ENCODE measurements at regions not wholly inside any gene's neighbourhood (a gene's known extent, or its start where the extent isn't known, plus 50 kb on each side); places are given as distances from the start of the nearest gene placed in this dataset.
A peak's percentile ranks its signal among the peaks of the same experiment; 100 is the strongest.

DNA sequence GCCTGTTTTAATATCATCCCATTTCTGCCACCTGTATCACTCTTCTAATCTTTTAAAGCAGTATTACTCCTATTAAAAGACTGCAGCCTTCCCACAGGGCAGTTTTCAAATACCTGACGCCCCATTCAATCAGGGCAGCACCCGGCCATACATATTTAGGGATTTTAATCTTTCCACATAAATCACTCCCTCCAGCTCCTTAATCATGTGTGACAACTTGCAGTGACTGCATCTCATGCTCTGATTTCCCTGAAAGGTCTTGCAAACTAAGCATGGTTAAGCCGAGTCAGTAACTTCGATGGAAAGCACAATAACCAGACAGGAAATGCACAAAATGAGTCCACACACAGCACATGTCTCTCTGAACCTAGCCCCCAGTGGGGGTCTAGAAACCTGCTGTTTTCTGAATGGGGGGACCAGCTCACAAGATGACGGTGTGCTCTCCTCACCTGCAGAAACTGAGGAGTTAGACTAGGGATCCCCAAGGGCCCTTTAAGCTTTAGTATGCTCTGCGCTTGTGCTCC, 116.9 kb upstream of the CREB1 start:
- ATAC-seq (no peak), DNase-seq (ENCODE audit: extremely low read depth in 1 of 4, low spot score in 3 of 4) (no peak), FAIRE-seq (no peak)
- ChIA-PET CTCF (ENCODE audit: low intra/inter-chr PET ratio) (no interaction called here), POLR2A (interaction anchor here (0.6 kb wide), 2 partner anchors 182 to 936 kb away, joined by 3 read pairs; no protein-coding TSS in a partner anchor)
- no peak overlapping the region for H3K4me2 ChIP-seq (ENCODE audit: insufficient read depth, low read length)
- no peak overlapping the region for H2AFZ ChIP-seq (ENCODE audit: low read depth, low read length)
- H3K9ac ChIP-seq (ENCODE audit: insufficient read depth in 1 of 2, low read depth in 2 of 2, low read length in 2 of 2): no peak overlapping the region
- no peaks in the 10 kb centered on the region for H3K9me1 ChIP-seq (ENCODE audit: control insufficient read depth, insufficient read depth, low read length)
- BruUV-seq (replicated peaks): no TSS peak
- H3K9me3 ChIP-seq (replicated peaks; ENCODE audit: control insufficient read depth, insufficient read depth, low read depth, low read length): no peaks in the 10 kb centered on the region
- no peaks in the 10 kb centered on the region for H3K27me3 ChIP-seq (ENCODE audit: control insufficient read depth in 2 of 2, insufficient read depth in 2 of 2, low read length in 2 of 2)
- H3K79me2 ChIP-seq (ENCODE audit: control insufficient read depth, insufficient read depth, low read length): no peaks in the 10 kb centered on the region
- 39% methylated on average over 6 of the region's 6 CpGs for WGBS (ENCODE audit: insufficient coverage, low coverage, missing lambda C conversion rate)
- no peak overlapping the region for H3K27ac ChIP-seq (ENCODE audit: extremely low read depth, low read depth, low read length)
- H3K36me3 ChIP-seq (ENCODE audit: control insufficient read depth, insufficient read depth, low read length): no peaks in the 10 kb centered on the region; the same call in 2 of the 3 replicates
- intact Hi-C loops (cut with micrococcal nuclease) (no loop called here), in situ Hi-C loops (cut with MboI) (no loop called here)
- H4K20me1 ChIP-seq (replicated peaks; ENCODE audit: control insufficient read depth, insufficient read depth, low read length): no peaks in the 10 kb centered on the region
- H3K4me1 ChIP-seq (replicated peaks in 1 of 2; ENCODE audit: control insufficient read depth in 2 of 2, insufficient read depth in 2 of 2, low read length in 2 of 2): peaks cover 4 to 58% of the 10 kb centered on the region in 2 experiments; a peak in 3 of 5 replicates
- no peak overlapping the region for H3K4me3 ChIP-seq
- TF ChIP-seq, protein P1, sequence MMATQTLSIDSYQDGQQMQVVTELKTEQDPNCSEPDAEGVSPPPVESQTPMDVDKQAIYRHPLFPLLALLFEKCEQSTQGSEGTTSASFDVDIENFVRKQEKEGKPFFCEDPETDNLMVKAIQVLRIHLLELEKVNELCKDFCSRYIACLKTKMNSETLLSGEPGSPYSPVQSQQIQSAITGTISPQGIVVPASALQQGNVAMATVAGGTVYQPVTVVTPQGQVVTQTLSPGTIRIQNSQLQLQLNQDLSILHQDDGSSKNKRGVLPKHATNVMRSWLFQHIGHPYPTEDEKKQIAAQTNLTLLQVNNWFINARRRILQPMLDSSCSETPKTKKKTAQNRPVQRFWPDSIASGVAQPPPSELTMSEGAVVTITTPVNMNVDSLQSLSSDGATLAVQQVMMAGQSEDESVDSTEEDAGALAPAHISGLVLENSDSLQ (IDR thresholded peaks at IDR 0.05): peak; percentile 43
- no peak for TF ChIP-seq IFI16 (CRISPR knock-in tag; IDR thresholded peaks at IDR 0.05)
- TF ChIP-seq KDM1A (IDR thresholded peaks at IDR 0.05): peak; percentile 93 to 94
- no peak for TF ChIP-seq TRIM28 (IDR thresholded peaks at IDR 0.05)
- TF ChIP-seq POLR3A (IDR thresholded peaks at IDR 0.05; ENCODE audit: borderline replicate concordance, extremely low read depth, insufficient read depth, insufficient read length): no peak
- no peak for TF ChIP-seq DEAF1 (CRISPR knock-in tag; IDR thresholded peaks at IDR 0.05)
- no peak for TF ChIP-seq BRF1 (IDR thresholded peaks at IDR 0.05; ENCODE audit: borderline replicate concordance, extremely low read depth, insufficient read length)
- TF ChIP-seq TFAM (CRISPR knock-in tag; conservative IDR thresholded peaks at IDR 0.05): no peak
- TF ChIP-seq, protein P2, sequence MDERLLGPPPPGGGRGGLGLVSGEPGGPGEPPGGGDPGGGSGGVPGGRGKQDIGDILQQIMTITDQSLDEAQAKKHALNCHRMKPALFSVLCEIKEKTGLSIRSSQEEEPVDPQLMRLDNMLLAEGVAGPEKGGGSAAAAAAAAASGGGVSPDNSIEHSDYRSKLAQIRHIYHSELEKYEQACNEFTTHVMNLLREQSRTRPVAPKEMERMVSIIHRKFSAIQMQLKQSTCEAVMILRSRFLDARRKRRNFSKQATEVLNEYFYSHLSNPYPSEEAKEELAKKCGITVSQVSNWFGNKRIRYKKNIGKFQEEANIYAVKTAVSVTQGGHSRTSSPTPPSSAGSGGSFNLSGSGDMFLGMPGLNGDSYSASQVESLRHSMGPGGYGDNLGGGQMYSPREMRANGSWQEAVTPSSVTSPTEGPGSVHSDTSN (CRISPR knock-in tag; IDR thresholded peaks at IDR 0.05; ENCODE audit: low read depth): no peak
- TF ChIP-seq, protein P2 (tag; conservative IDR thresholded peaks at IDR 0.05; ENCODE audit: low read depth): peak; percentile 42; the same call in 1 of the 2 replicates
- TF ChIP-seq ZNF232 (CRISPR knock-in tag; IDR thresholded peaks at IDR 0.05): no peak
- TF ChIP-seq RCOR1 (IDR thresholded peaks at IDR 0.05; ENCODE audit: borderline replicate concordance in 1 of 2, low read depth in 2 of 2, low read length in 2 of 2): peak in 1 of 2 experiments; percentile 68; a peak in 2 of 4 replicates
- TF ChIP-seq ZNF3 (CRISPR knock-in tag; IDR thresholded peaks at IDR 0.05): no peak
- peak; percentile 87 for TF ChIP-seq MEIS2 (IDR thresholded peaks at IDR 0.05; ENCODE audit: partially characterized antibody)
- no peak for TF ChIP-seq SP1 (CRISPR knock-in tag; IDR thresholded peaks at IDR 0.05)
- TF ChIP-seq HDAC1 (IDR thresholded peaks at IDR 0.05): peak in 1 of 2 experiments; percentile 69; a peak in 2 of 4 replicates
- TF ChIP-seq HDAC2 (IDR thresholded peaks at IDR 0.05): 0 out of 2 replicates have a peak, but pooled peaks have one; percentile 38
- no peak for TF ChIP-seq TAF1 (IDR thresholded peaks at IDR 0.05; ENCODE audit: control insufficient read depth, extremely low read depth, insufficient read depth, low read length, severe bottlenecking)
- no peak for TF ChIP-seq FOXK1 (CRISPR knock-in tag; IDR thresholded peaks at IDR 0.05; ENCODE audit: borderline replicate concordance)

All from K562 (cell line).